ENCODE measurements at regions not wholly inside any gene's neighbourhood (a gene's known extent, or its start where the extent isn't known, plus 50 kb on each side); places are given as distances from the start of the nearest gene placed in this dataset.

GRCh38 chr5:110094109-110094508, 404.4 kb downstream of the MAN2A1 start:
- TF ChIP-seq, protein P1, sequence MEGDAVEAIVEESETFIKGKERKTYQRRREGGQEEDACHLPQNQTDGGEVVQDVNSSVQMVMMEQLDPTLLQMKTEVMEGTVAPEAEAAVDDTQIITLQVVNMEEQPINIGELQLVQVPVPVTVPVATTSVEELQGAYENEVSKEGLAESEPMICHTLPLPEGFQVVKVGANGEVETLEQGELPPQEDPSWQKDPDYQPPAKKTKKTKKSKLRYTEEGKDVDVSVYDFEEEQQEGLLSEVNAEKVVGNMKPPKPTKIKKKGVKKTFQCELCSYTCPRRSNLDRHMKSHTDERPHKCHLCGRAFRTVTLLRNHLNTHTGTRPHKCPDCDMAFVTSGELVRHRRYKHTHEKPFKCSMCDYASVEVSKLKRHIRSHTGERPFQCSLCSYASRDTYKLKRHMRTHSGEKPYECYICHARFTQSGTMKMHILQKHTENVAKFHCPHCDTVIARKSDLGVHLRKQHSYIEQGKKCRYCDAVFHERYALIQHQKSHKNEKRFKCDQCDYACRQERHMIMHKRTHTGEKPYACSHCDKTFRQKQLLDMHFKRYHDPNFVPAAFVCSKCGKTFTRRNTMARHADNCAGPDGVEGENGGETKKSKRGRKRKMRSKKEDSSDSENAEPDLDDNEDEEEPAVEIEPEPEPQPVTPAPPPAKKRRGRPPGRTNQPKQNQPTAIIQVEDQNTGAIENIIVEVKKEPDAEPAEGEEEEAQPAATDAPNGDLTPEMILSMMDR (IDR thresholded peaks at IDR 0.05) = no peak
- TF ChIP-seq POLR2AphosphoS5 (IDR thresholded peaks at IDR 0.05) (no peak), POLR2A (IDR thresholded peaks at IDR 0.05) (no peak)
